SK-N-SH (cell line): ENCODE measurements at regions not wholly inside any gene's neighbourhood (a gene's known extent, or its start where the extent isn't known, plus 50 kb on each side); places are given as distances from the start of the nearest gene placed in this dataset.

Experiments used
- CTCF ChIA-PET: fragments of 300-600, 350-600 bp; formaldehyde crosslinking; extraction: SDS; loops from one replicate; lab custom pipeline; 2021; lab: Yijun Ruan, JAX
- POLR2A ChIA-PET: fragments of 350-600 bp; sonication (Branson Sonifier 250); formaldehyde crosslinking; extraction: SDS; loops from one replicate; lab custom pipeline; 2020; ENCODE audit warnings: antibody characterized with exemption, inconsistent platforms; lab: Yijun Ruan, JAX
- DNase-seq: peaks from one replicate; pipeline ENCODE4 v3.0.0; 2012
- H2AFZ ChIP-seq: fragments of 200-600 bp; sonication (generic); 2 replicates; pipeline ENCODE4 v1.8.1; 2016; ENCODE audit warnings: antibody characterized with exemption, mild to moderate bottlenecking, low read depth
- H3F3A ChIP-seq: fragments of 200-600 bp; sonication (generic); replicated peaks from 2 replicates; pipeline ENCODE3; 2016; ENCODE audit warnings: antibody characterized with exemption, mild to moderate bottlenecking; ENCODE audit not compliant: insufficient read depth
- H3K27ac ChIP-seq, 2 experiments: fragments of 200-500 bp in 1 of 2; fragments of 200-600 bp in 1 of 2; sonication (Bioruptor generic) in 1 of 2; sonication (generic), shearing (Covaris generic) in 1 of 2; 2 replicates each; pipeline versions ENCODE4 v1.5.1 to v1.6.1; 2014 to 2016; ENCODE audit warnings: low read depth in 2 of 2, inconsistent platforms in 1 of 2, low read length in 1 of 2, mild to moderate bottlenecking in 1 of 2, mixed read lengths in 1 of 2
- H3K27me3 ChIP-seq: fragments of 200-600 bp; sonication (generic), shearing (Covaris generic); 2 replicates; pipeline ENCODE4 v1.6.1; 2016; ENCODE audit warnings: mixed run types; ENCODE audit not compliant: insufficient read depth
- H3K36me3 ChIP-seq, 2 experiments: fragments of 200-500 bp in 1 of 2; fragments of 200-600 bp in 1 of 2; sonication (Bioruptor generic) in 1 of 2; sonication (generic) in 1 of 2; replicated peaks in 1 of 2; 2 replicates each; pipeline versions ENCODE3 to v1.5.1; 2014 to 2016; ENCODE audit warnings: low read length in 1 of 2, mild to moderate bottlenecking in 1 of 2; ENCODE audit not compliant: insufficient read depth in 2 of 2, control insufficient read depth in 1 of 2
- H3K4me1 ChIP-seq, 2 experiments: fragments of 200-500 bp in 1 of 2; fragments of 200-600 bp in 1 of 2; sonication (Bioruptor generic) in 1 of 2; sonication (generic), shearing (Covaris generic) in 1 of 2; 2 replicates each; pipeline versions ENCODE4 v1.5.1 to v1.6.1; 2014 to 2016; ENCODE audit warnings: low read depth in 1 of 2, low read length in 1 of 2, mixed run types in 1 of 2; ENCODE audit not compliant: insufficient read depth in 2 of 2, control insufficient read depth in 1 of 2
- H3K4me2 ChIP-seq: fragments of 200-600 bp; sonication (generic), shearing (Covaris generic); 2 replicates; pipeline ENCODE4 v1.6.1; 2017; ENCODE audit warnings: mixed run types
- H3K4me3 ChIP-seq, 2 experiments: fragments of 200-500 bp in 1 of 2; fragments of 200-600 bp in 1 of 2; sonication (Bioruptor generic) in 1 of 2; sonication (generic), shearing (Covaris generic) in 1 of 2; 2 replicates each; pipeline versions ENCODE4 v1.5.1 to v1.8.1; 2014 to 2016; ENCODE audit warnings: low read depth in 2 of 2, inconsistent platforms in 1 of 2, low read length in 1 of 2, mild to moderate bottlenecking in 1 of 2, mixed read lengths in 1 of 2, moderate library complexity in 1 of 2
- H3K79me2 ChIP-seq: fragments of 200-600 bp; sonication (generic); 2 replicates; pipeline ENCODE4 v1.8.1; 2017; ENCODE audit warnings: mild to moderate bottlenecking; ENCODE audit not compliant: insufficient read depth
- H3K9ac ChIP-seq: fragments of 200-600 bp; sonication (generic); 2 replicates; pipeline ENCODE4 v1.6.1; 2017; ENCODE audit warnings: mixed run types
- H3K9me2 ChIP-seq: fragments of 200-600 bp; sonication (generic); 2 replicates; pipeline ENCODE4 v1.6.1; 2017; ENCODE audit warnings: mixed run types
- H3K9me3 ChIP-seq: fragments of 200-600 bp; sonication (generic); 2 replicates; pipeline ENCODE4 v1.6.1; 2017; ENCODE audit warnings: mixed run types, mild to moderate bottlenecking, moderate library complexity
- H4K20me1 ChIP-seq: fragments of 200-600 bp; sonication (generic); 2 replicates; pipeline ENCODE4 v1.6.1; 2017; ENCODE audit warnings: mild to moderate bottlenecking, mixed run types; ENCODE audit not compliant: insufficient read depth
- CHD2 ChIP-seq: fragments of 150-350 bp; IDR thresholded peaks from 2 replicates; pipeline ENCODE4 v1.6.1; 2018; ENCODE audit warnings: low read length; ENCODE audit not compliant: partially characterized antibody
- FOXJ3 ChIP-seq: sonication (generic); formaldehyde crosslinking; IDR thresholded peaks from 2 replicates; pipeline ENCODE4 v1.5.1; 2020; ENCODE audit warnings: mild to moderate bottlenecking, missing genetic modification reagents
- JUND ChIP-seq: IDR thresholded peaks from 2 replicates; pipeline ENCODE4 v1.4.0; 2012
- MXI1 ChIP-seq: IDR thresholded peaks from 2 replicates; pipeline ENCODE4 v1.6.1; 2012; ENCODE audit warnings: mild to moderate bottlenecking, low read depth, low read length, improper control_type of control experiment
- NRF1 ChIP-seq: IDR thresholded peaks from 2 replicates; pipeline ENCODE4 v1.6.1; 2012; ENCODE audit warnings: low read depth, mild to moderate bottlenecking, low read length
- RFX5 ChIP-seq: IDR thresholded peaks from 2 replicates; pipeline ENCODE4 v1.6.1; 2012; ENCODE audit warnings: mild to moderate bottlenecking, improper control_type of control experiment, low read length
- TAF1 ChIP-seq: IDR thresholded peaks from 2 replicates; pipeline ENCODE4 v1.6.1; 2012; ENCODE audit warnings: low read depth, mild to moderate bottlenecking, low read length, moderate library complexity, borderline replicate concordance
- TEAD4 ChIP-seq: IDR thresholded peaks from 2 replicates; pipeline ENCODE4 v1.4.0; 2012; ENCODE audit warnings: mild to moderate bottlenecking, borderline replicate concordance; ENCODE audit not compliant: insufficient read depth
- WGBS: methylation state at CpG from one replicate; pipeline ENCODE4 v1.1.6; 2017; ENCODE audit warnings: low lambda C conversion rate; 5-methylcytosine and 5-hydroxymethylcytosine counted together
- TF ChIP-seq, protein P1 (sequence below): IDR thresholded peaks from 2 replicates; pipeline ENCODE4 v1.6.1; 2012; ENCODE audit warnings: mild to moderate bottlenecking, low read depth, low read length, moderate library complexity
- TF ChIP-seq, protein P2 (sequence below): IDR thresholded peaks from 2 replicates; pipeline ENCODE4 v1.4.0; 2012; ENCODE audit warnings: low read depth
- TF ChIP-seq, protein P3 (sequence below): fragments of 150-350 bp; IDR thresholded peaks from 2 replicates; pipeline ENCODE4 v1.6.1; 2017; ENCODE audit warnings: antibody characterized with exemption, low read length, low read depth, borderline replicate concordance
- TF ChIP-seq, protein P4 (sequence below): fragments of 200-600 bp; sonication (generic); IDR thresholded peaks from 2 replicates; pipeline ENCODE4 v1.6.1; 2017; ENCODE audit warnings: antibody characterized with exemption, mild to moderate bottlenecking, moderate library complexity

DNA sequence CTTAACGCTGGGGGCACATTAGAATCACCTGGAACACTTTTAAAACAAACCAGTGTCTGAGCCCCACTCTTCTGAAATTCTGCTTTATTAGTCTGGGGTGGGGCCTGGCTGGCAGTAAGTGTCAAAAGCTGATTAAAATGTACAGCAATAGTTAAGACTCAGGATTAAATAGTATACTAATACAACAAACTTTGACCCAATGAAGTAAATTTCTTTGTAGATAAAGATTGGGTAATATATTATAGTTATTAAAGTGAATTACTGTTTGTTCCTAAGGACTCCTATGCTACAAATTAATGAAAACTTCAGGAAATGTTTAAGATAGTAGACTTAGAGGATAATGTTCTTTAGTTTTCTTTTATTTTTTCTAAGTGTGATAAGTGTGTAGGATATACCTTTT lies 160.9 kb downstream of the FAM124B start:
- CTCF ChIA-PET = interaction anchor here (1.2 to 1.3 kb wide), 2 partner anchors 10 to 247 kb away, joined by 3 read pairs; no protein-coding TSS in a partner anchor
- H3K36me3 ChIP-seq = no peaks in the 10 kb centered on the region
- TF ChIP-seq TAF1 = no peak
- TF ChIP-seq, protein P1, sequence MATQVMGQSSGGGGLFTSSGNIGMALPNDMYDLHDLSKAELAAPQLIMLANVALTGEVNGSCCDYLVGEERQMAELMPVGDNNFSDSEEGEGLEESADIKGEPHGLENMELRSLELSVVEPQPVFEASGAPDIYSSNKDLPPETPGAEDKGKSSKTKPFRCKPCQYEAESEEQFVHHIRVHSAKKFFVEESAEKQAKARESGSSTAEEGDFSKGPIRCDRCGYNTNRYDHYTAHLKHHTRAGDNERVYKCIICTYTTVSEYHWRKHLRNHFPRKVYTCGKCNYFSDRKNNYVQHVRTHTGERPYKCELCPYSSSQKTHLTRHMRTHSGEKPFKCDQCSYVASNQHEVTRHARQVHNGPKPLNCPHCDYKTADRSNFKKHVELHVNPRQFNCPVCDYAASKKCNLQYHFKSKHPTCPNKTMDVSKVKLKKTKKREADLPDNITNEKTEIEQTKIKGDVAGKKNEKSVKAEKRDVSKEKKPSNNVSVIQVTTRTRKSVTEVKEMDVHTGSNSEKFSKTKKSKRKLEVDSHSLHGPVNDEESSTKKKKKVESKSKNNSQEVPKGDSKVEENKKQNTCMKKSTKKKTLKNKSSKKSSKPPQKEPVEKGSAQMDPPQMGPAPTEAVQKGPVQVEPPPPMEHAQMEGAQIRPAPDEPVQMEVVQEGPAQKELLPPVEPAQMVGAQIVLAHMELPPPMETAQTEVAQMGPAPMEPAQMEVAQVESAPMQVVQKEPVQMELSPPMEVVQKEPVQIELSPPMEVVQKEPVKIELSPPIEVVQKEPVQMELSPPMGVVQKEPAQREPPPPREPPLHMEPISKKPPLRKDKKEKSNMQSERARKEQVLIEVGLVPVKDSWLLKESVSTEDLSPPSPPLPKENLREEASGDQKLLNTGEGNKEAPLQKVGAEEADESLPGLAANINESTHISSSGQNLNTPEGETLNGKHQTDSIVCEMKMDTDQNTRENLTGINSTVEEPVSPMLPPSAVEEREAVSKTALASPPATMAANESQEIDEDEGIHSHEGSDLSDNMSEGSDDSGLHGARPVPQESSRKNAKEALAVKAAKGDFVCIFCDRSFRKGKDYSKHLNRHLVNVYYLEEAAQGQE = no peak
- TF ChIP-seq, protein P2, sequence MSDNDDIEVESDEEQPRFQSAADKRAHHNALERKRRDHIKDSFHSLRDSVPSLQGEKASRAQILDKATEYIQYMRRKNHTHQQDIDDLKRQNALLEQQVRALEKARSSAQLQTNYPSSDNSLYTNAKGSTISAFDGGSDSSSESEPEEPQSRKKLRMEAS = no peak
- no peak for TF ChIP-seq CHD2
- no peak for TF ChIP-seq MXI1
- TF ChIP-seq JUND = no peak
- TF ChIP-seq NRF1 = no peak
- TF ChIP-seq, protein P3, sequence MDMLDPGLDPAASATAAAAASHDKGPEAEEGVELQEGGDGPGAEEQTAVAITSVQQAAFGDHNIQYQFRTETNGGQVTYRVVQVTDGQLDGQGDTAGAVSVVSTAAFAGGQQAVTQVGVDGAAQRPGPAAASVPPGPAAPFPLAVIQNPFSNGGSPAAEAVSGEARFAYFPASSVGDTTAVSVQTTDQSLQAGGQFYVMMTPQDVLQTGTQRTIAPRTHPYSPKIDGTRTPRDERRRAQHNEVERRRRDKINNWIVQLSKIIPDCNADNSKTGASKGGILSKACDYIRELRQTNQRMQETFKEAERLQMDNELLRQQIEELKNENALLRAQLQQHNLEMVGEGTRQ = no peak
- TF ChIP-seq RFX5 = no peak
- TF ChIP-seq TEAD4 = no peak
- TF ChIP-seq, protein P4, sequence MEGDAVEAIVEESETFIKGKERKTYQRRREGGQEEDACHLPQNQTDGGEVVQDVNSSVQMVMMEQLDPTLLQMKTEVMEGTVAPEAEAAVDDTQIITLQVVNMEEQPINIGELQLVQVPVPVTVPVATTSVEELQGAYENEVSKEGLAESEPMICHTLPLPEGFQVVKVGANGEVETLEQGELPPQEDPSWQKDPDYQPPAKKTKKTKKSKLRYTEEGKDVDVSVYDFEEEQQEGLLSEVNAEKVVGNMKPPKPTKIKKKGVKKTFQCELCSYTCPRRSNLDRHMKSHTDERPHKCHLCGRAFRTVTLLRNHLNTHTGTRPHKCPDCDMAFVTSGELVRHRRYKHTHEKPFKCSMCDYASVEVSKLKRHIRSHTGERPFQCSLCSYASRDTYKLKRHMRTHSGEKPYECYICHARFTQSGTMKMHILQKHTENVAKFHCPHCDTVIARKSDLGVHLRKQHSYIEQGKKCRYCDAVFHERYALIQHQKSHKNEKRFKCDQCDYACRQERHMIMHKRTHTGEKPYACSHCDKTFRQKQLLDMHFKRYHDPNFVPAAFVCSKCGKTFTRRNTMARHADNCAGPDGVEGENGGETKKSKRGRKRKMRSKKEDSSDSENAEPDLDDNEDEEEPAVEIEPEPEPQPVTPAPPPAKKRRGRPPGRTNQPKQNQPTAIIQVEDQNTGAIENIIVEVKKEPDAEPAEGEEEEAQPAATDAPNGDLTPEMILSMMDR = no peak
- TF ChIP-seq FOXJ3 = no peak
- H2AFZ ChIP-seq = no peak overlapping the region
- POLR2A ChIA-PET = no interaction called here
- H3K27ac ChIP-seq = no peak overlapping the region
- no peak for DNase-seq
- no peak overlapping the region for H3K4me3 ChIP-seq
- H3K4me2 ChIP-seq = no peak overlapping the region
- no peaks in the 10 kb centered on the region for H3K4me1 ChIP-seq
- H3K9me2 ChIP-seq = no peaks in the 10 kb centered on the region
- H3K9me3 ChIP-seq = no peaks in the 10 kb centered on the region; the same call in 1 of the 2 replicates
- no peaks in the 10 kb centered on the region for H3K27me3 ChIP-seq
- no peaks in the 10 kb centered on the region for H3K79me2 ChIP-seq
- H3F3A ChIP-seq = no peaks in the 10 kb centered on the region
- H4K20me1 ChIP-seq = no peaks in the 10 kb centered on the region
- no peak overlapping the region for H3K9ac ChIP-seq
- 88% methylated on average over 1 of the region's 1 CpG for WGBS
